IMR-90 (cell line): ENCODE measurements at regions not wholly inside any gene's neighbourhood (a gene's known extent, or its start where the extent isn't known, plus 50 kb on each side); places are given as distances from the start of the nearest gene placed in this dataset.

Source experiments
- ATAC-seq: fragments of 200-7000 bp; cut with Tn5 transposase; 2 replicates; pipeline ENCODE4 v1.9.1; 2020; ENCODE audit warnings: low read depth, mild to moderate bottlenecking, moderate library complexity
- BruUV-seq: library from RNA; stranded (reverse); fragments of 400-500 nt; replicated peaks from 2 replicates; lab custom pipeline; 2021; lab: Mats Ljungman, UMichigan
- CTCF ChIA-PET: fragments of 300-600 bp; formaldehyde crosslinking; extraction: SDS; loops from one replicate; lab custom pipeline; 2021; ENCODE audit warnings: antibody characterized with exemption; lab: Yijun Ruan, JAX
- POLR2A ChIA-PET: fragments of 300-600 bp; sonication (Branson Sonifier 250); formaldehyde crosslinking; loops from one replicate; lab custom pipeline; 2022; ENCODE audit warnings: antibody characterized with exemption; ENCODE audit not compliant: unreplicated experiment; lab: Charles Lee
- DNase-seq: peaks from one replicate; pipeline ENCODE4 v3.0.0; 2013
- H2AFZ ChIP-seq: replicated peaks from 2 replicates; pipeline ENCODE3; 2013; ENCODE audit warnings: low read length, mild to moderate bottlenecking; ENCODE audit not compliant: poor library complexity
- H2AK5ac ChIP-seq: 2 replicates; pipeline ENCODE4 v1.6.1; 2013; ENCODE audit warnings: low read depth, low read length, inconsistent platforms
- H2AK9ac ChIP-seq: replicated peaks from 2 replicates; pipeline ENCODE3; 2013; ENCODE audit warnings: mild to moderate bottlenecking, low read depth, low read length, moderate library complexity; ENCODE audit not compliant: poor library complexity
- H2BK120ac ChIP-seq: 2 replicates; pipeline ENCODE4 v1.6.1; 2013; ENCODE audit warnings: low read depth, low read length, inconsistent platforms
- H2BK15ac ChIP-seq: 3 replicates; pipeline ENCODE4 v1.6.1; 2013; ENCODE audit warnings: low read depth, low read length, inconsistent platforms
- H2BK20ac ChIP-seq: 2 replicates; pipeline ENCODE4 v1.6.1; 2013; ENCODE audit warnings: low read depth, mild to moderate bottlenecking, inconsistent platforms, low read length, moderate library complexity
- H2BK5ac ChIP-seq: 2 replicates; pipeline ENCODE4 v1.6.1; 2013; ENCODE audit warnings: mild to moderate bottlenecking, low read depth, low read length, inconsistent platforms; ENCODE audit not compliant: poor library complexity, severe bottlenecking
- H3K14ac ChIP-seq: replicated peaks from 2 replicates; pipeline ENCODE4 v1.6.1; 2013; ENCODE audit warnings: low read depth, low read length, inconsistent platforms
- H3K18ac ChIP-seq: 2 replicates; pipeline ENCODE4 v1.6.1; 2013; ENCODE audit warnings: low read depth, low read length, control low read depth
- H3K23ac ChIP-seq: 2 replicates; pipeline ENCODE4 v1.6.1; 2013; ENCODE audit warnings: low read depth, low read length, inconsistent platforms
- H3K27ac ChIP-seq: 2 replicates; pipeline ENCODE4 v1.5.1; 2013; ENCODE audit warnings: mild to moderate bottlenecking, control low read depth, low read length; ENCODE audit not compliant: insufficient read depth
- H3K27me3 ChIP-seq: 2 replicates; pipeline ENCODE4 v1.6.1; 2013; ENCODE audit warnings: low read length; ENCODE audit not compliant: control insufficient read depth, insufficient read depth
- H3K36me3 ChIP-seq: 2 replicates; pipeline ENCODE4 v1.6.1; 2013; ENCODE audit warnings: low read length, mixed read lengths; ENCODE audit not compliant: control insufficient read depth, insufficient read depth
- H3K4ac ChIP-seq: 2 replicates; pipeline ENCODE4 v1.6.1; 2013; ENCODE audit warnings: low read depth, low read length, inconsistent platforms
- H3K4me1 ChIP-seq: 2 replicates; pipeline ENCODE4 v1.6.1; 2013; ENCODE audit warnings: low read length, mixed read lengths; ENCODE audit not compliant: control insufficient read depth, insufficient read depth
- H3K4me2 ChIP-seq: 2 replicates; pipeline ENCODE4 v1.6.1; 2013; ENCODE audit warnings: low read depth, mild to moderate bottlenecking, control low read depth, low read length, moderate library complexity
- H3K4me3 ChIP-seq: 2 replicates; pipeline ENCODE4 v1.5.1; 2013; ENCODE audit warnings: low read depth, mild to moderate bottlenecking, control low read depth, low read length, moderate library complexity; ENCODE audit not compliant: insufficient read depth
- H3K56ac ChIP-seq: 2 replicates; pipeline ENCODE4 v1.6.1; 2013; ENCODE audit warnings: low read length, inconsistent platforms; ENCODE audit not compliant: insufficient read depth; ENCODE audit errors: extremely low read depth
- H3K79me1 ChIP-seq, 2 experiments: 2 replicates each; pipeline ENCODE4 v1.6.1; 2013; ENCODE audit warnings: low read length in 2 of 2, inconsistent platforms in 1 of 2, low read depth in 1 of 2
- H3K9ac ChIP-seq: 2 replicates; pipeline ENCODE4 v1.6.1; 2013; ENCODE audit warnings: low read depth, low read length, control low read depth
- H3K9me1 ChIP-seq: 2 replicates; pipeline ENCODE4 v1.6.1; 2013; ENCODE audit warnings: low read length, inconsistent platforms; ENCODE audit not compliant: insufficient read depth
- H3K9me3 ChIP-seq: 2 replicates; pipeline ENCODE4 v1.6.1; 2013; ENCODE audit warnings: low read length; ENCODE audit not compliant: control insufficient read depth, insufficient read depth
- H4K20me1 ChIP-seq: 2 replicates; pipeline ENCODE4 v1.6.1; 2013; ENCODE audit warnings: low read length, inconsistent platforms; ENCODE audit not compliant: insufficient read depth
- H4K5ac ChIP-seq: 2 replicates; pipeline ENCODE4 v1.6.1; 2013; ENCODE audit warnings: mild to moderate bottlenecking, low read depth, low read length, control low read depth
- H4K8ac ChIP-seq, 2 experiments: 2 replicates each; pipeline ENCODE4 v1.6.1; 2013; ENCODE audit warnings: low read depth in 2 of 2, low read length in 2 of 2, control low read depth in 1 of 2, inconsistent platforms in 1 of 2
- H4K91ac ChIP-seq: 2 replicates; pipeline ENCODE4 v1.6.1; 2013; ENCODE audit warnings: low read depth, low read length, inconsistent platforms; ENCODE audit not compliant: insufficient read depth
- BHLHE40 ChIP-seq: fragments of 150-350 bp; IDR thresholded peaks from 2 replicates; pipeline ENCODE4 v1.6.1; 2016; ENCODE audit warnings: mild to moderate bottlenecking, low read depth, low read length
- CEBPB ChIP-seq: IDR thresholded peaks from 2 replicates; pipeline ENCODE4 v1.6.1; 2012; ENCODE audit warnings: low read depth, low read length, improper control_type of control experiment
- CHD1 ChIP-seq: IDR thresholded peaks from 2 replicates; pipeline ENCODE4 v1.6.1; 2012; ENCODE audit warnings: low read depth, low read length, improper control_type of control experiment
- CTCF ChIP-seq: conservative IDR thresholded peaks from 2 replicates; pipeline ENCODE4 v1.5.1; 2012; ENCODE audit warnings: mild to moderate bottlenecking, low read depth, low read length, improper control_type of control experiment
- ELK1 ChIP-seq: fragments of 150-350 bp; IDR thresholded peaks from 2 replicates; pipeline ENCODE4 v1.6.1; 2016; ENCODE audit warnings: low read depth, mild to moderate bottlenecking, low read length, moderate library complexity, borderline replicate concordance
- FOS ChIP-seq: fragments of 150-350 bp; IDR thresholded peaks from 2 replicates; pipeline ENCODE4 v1.6.1; 2016; ENCODE audit warnings: low read depth, low read length
- MAFK ChIP-seq: IDR thresholded peaks from 2 replicates; pipeline ENCODE4 v1.6.1; 2012; ENCODE audit warnings: low read depth, low read length, improper control_type of control experiment
- MAZ ChIP-seq: IDR thresholded peaks from 2 replicates; pipeline ENCODE4 v1.6.1; 2012; ENCODE audit warnings: low read depth, mild to moderate bottlenecking, low read length, improper control_type of control experiment, moderate library complexity, borderline replicate concordance
- MXI1 ChIP-seq: IDR thresholded peaks from 2 replicates; pipeline ENCODE4 v1.6.1; 2012; ENCODE audit warnings: low read depth, mild to moderate bottlenecking, low read length, moderate library complexity, borderline replicate concordance
- NFE2L2 ChIP-seq: fragments of 150-350 bp; IDR thresholded peaks from 2 replicates; pipeline ENCODE4 v1.6.1; 2016; ENCODE audit warnings: low read depth, mild to moderate bottlenecking, low read length
- POLR2A ChIP-seq: IDR thresholded peaks from 2 replicates; pipeline ENCODE4 v1.6.1; 2012; ENCODE audit warnings: mild to moderate bottlenecking, low read depth, low read length
- RAD21 ChIP-seq: IDR thresholded peaks from 2 replicates; pipeline ENCODE4 v1.6.1; 2012; ENCODE audit warnings: low read length, improper control_type of control experiment
- RCOR1 ChIP-seq: IDR thresholded peaks from 2 replicates; pipeline ENCODE4 v1.6.1; 2012; ENCODE audit warnings: mild to moderate bottlenecking, low read length, improper control_type of control experiment; ENCODE audit not compliant: insufficient replicate concordance
- RFX5 ChIP-seq: IDR thresholded peaks from 2 replicates; pipeline ENCODE4 v1.8.0; 2012; ENCODE audit warnings: low read depth, mild to moderate bottlenecking, low read length, moderate library complexity
- SMC3 ChIP-seq: fragments of 150-350 bp; IDR thresholded peaks from 2 replicates; pipeline ENCODE4 v1.6.1; 2016; ENCODE audit warnings: low read depth, mild to moderate bottlenecking, antibody characterized with exemption, low read length, moderate library complexity
- USF2 ChIP-seq: fragments of 150-350 bp; IDR thresholded peaks from 2 replicates; pipeline ENCODE4 v1.6.1; 2017; ENCODE audit warnings: mild to moderate bottlenecking, antibody characterized with exemption, low read length, low read depth
- WGBS, 2 experiments: methylation state at CpG; one replicate each; pipeline versions ENCODE4 v1.1.5 to v1.1.7; 2013; ENCODE audit warnings: missing lambda C conversion rate in 2 of 2; ENCODE audit not compliant: insufficient read length in 1 of 2; ENCODE audit errors: extremely low coverage in 2 of 2; 5-methylcytosine and 5-hydroxymethylcytosine counted together
- dilution Hi-C: fragments of 300-500 bp; cut with HindIII; formaldehyde crosslinking; loops from one replicate; pipeline ENCODE4 v1.14.3; 2018; ENCODE audit warnings: low sequenced_read_pairs; ENCODE audit not compliant: unreplicated experiment
- in situ Hi-C: fragments of 300-500 bp; cut with MboI; formaldehyde crosslinking; loops from 3 replicates; pipeline ENCODE4 v1.14.3; 2019; ENCODE audit warnings: low sequenced_read_pairs, inconsistent platforms, mixed read lengths
- intact Hi-C: fragments of 100-400 bp; cut with micrococcal nuclease; formaldehyde crosslinking; loops from 2 replicates; pipeline ENCODE4 v1.10.0; 2022

- no peak for TF ChIP-seq RCOR1
- no peak for TF ChIP-seq MXI1
- TF ChIP-seq MAZ: no peak
- no peak for TF ChIP-seq FOS
- no peak for TF ChIP-seq CTCF
- no peak for TF ChIP-seq RAD21
- no peak for TF ChIP-seq BHLHE40
- TF ChIP-seq CEBPB: no peak
- no peak for TF ChIP-seq SMC3
- TF ChIP-seq NFE2L2: no peak
- no peak for TF ChIP-seq USF2
- no peak for TF ChIP-seq POLR2A
- TF ChIP-seq CHD1: no peak
- no peak for TF ChIP-seq MAFK
- no peak for TF ChIP-seq ELK1
- no peak for TF ChIP-seq RFX5
- Histone ChIP-seq H3K4me1 (no peaks in the 10 kb centered on the region), H4K5ac (no peak overlapping the region), H3K27ac (no peak overlapping the region), H3K27me3 (peaks cover 2% of the 10 kb centered on the region; the same call in 1 of the 2 replicates), H4K8ac (no peak overlapping the region), H4K20me1 (no peaks in the 10 kb centered on the region), H3K79me1 (no peaks in the 10 kb centered on the region), H2BK20ac (no peak overlapping the region), H2BK120ac (no peak overlapping the region), H3K23ac (no peak overlapping the region), H3K4me3 (no peak overlapping the region), H2BK5ac (no peak overlapping the region), H3K9me3 (no peaks in the 10 kb centered on the region), H2AFZ (no peak overlapping the region), H3K14ac (no peak overlapping the region), H3K9me1 (no peaks in the 10 kb centered on the region), H3K9ac (no peak overlapping the region), H2AK5ac (no peak overlapping the region), H3K18ac (no peak overlapping the region), H3K4ac (no peak overlapping the region), H2AK9ac (no peak overlapping the region), H3K4me2 (no peak overlapping the region), H3K56ac (no peak overlapping the region), H4K91ac (no peak overlapping the region), H3K36me3 (no peaks in the 10 kb centered on the region), H2BK15ac (no peak overlapping the region)
- ChIA-PET CTCF (no interaction called here), POLR2A (no interaction called here)
- intact Hi-C loops: no loop called here
- BruUV-seq: no TSS peak
- no peak for DNase-seq
- ATAC-seq: no peak
- WGBS, 2 experiments: 20% methylated on average over 1 of the region's 4 CpGs; no CpG with 5 or more reads in 1 of the 2 experiments
- in situ Hi-C loops: no loop called here
- dilution Hi-C loops: no loop called here
Measured at GRCh38 chr12:111124183-111124582, 203.8 kb upstream of the MYL2 start.
